Mesodermal cell (in vitro differentiated cells): ENCODE measurements at regions not wholly inside any gene's neighbourhood (a gene's known extent, or its start where the extent isn't known, plus 50 kb on each side); places are given as distances from the start of the nearest gene placed in this dataset.

Experiments used
- H3K27ac ChIP-seq: 2 replicates; pipeline ENCODE4 v1.7.0; 2013; ENCODE audit warnings: mild to moderate bottlenecking, low read depth, low read length, moderate library complexity; ENCODE audit not compliant: severe bottlenecking
- H3K36me3 ChIP-seq: 2 replicates; pipeline ENCODE4 v1.7.1; 2013; ENCODE audit warnings: mild to moderate bottlenecking, low read length, moderate library complexity; ENCODE audit not compliant: control insufficient read depth, insufficient read depth
- H3K4me1 ChIP-seq: one replicate; pipeline ENCODE4 v1.7.1; 2013; ENCODE audit warnings: mild to moderate bottlenecking, low read length; ENCODE audit not compliant: insufficient read depth, control insufficient read depth, poor library complexity, severe bottlenecking
- H3K4me3 ChIP-seq: 2 replicates; pipeline ENCODE4 v1.7.0; 2013; ENCODE audit warnings: low read length, control low read depth, mild to moderate bottlenecking; ENCODE audit not compliant: insufficient read depth, poor library complexity, severe bottlenecking; ENCODE audit errors: extremely low read depth
- H3K9me3 ChIP-seq: 2 replicates; pipeline ENCODE4 v1.7.1; 2013; ENCODE audit warnings: mild to moderate bottlenecking, low read length, moderate library complexity; ENCODE audit not compliant: control insufficient read depth
- WGBS, 2 experiments: methylation state at CpG; one replicate each; pipeline ENCODE4 v1.1.5; 2013; ENCODE audit warnings: missing lambda C conversion rate in 2 of 2; ENCODE audit not compliant: insufficient coverage in 2 of 2; 5-methylcytosine and 5-hydroxymethylcytosine counted together

GRCh38 chr14:97251491-97252155 lies 454.4 kb downstream of the VRK1 start:
- Histone ChIP-seq H3K27ac (no peak overlapping the region), H3K9me3 (no peaks in the 10 kb centered on the region), H3K4me1 (no peaks in the 10 kb centered on the region), H3K4me3 (no peak overlapping the region), H3K36me3 (no peaks in the 10 kb centered on the region)
- 53 to 85% methylated on average over 5 to 9 of the region's 9 CpGs for WGBS, 2 experiments

- Histone ChIP-seq H3K4me1 (no peaks in the 10 kb centered on the region), H3K27ac (no peak overlapping the region), H3K36me3 (no peaks in the 10 kb centered on the region), H3K4me3 (no peak overlapping the region), H3K9me3 (no peaks in the 10 kb centered on the region)
- WGBS, 2 experiments = no CpG with 5 or more reads among the region's 3 CpGs
Measured at GRCh38 chr14:97253756-97254155, 456.6 kb downstream of the VRK1 start.

DNA sequence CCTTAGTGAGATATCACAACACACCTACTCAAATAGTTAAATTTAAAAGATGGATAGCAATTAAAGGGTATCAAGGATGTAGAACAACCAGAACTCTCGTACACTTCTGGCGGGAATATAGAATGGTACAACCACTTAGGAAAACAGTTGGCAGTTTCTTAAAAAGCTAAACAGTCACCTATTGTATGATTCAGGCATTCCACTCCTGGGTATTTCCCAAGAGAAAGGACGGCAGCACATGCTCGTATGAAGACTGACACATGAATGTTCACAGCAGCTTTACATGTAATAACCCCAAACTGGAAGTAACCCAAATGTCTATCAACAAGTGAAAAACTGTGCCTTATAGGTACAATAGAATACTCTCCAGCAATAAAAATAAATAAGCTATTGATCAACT lies 465.2 kb downstream of the VRK1 start:
- Histone ChIP-seq H3K4me1 (peaks cover 2% of the 10 kb centered on the region), H3K9me3 (no peaks in the 10 kb centered on the region), H3K4me3 (no peak overlapping the region), H3K27ac (no peak overlapping the region), H3K36me3 (no peaks in the 10 kb centered on the region)
- 94 to 97% methylated on average over 3 to 4 of the region's 4 CpGs for WGBS, 2 experiments

GRCh38 chr14:97264516-97265230 lies 467.5 kb downstream of the VRK1 start:
- no peaks in the 10 kb centered on the region for H3K9me3 ChIP-seq
- H3K4me1 ChIP-seq = peaks cover 5% of the 10 kb centered on the region
- H3K27ac ChIP-seq = no peak overlapping the region
- 95 to 97% methylated on average over 7 to 8 of the region's 8 CpGs for WGBS, 2 experiments
- H3K4me3 ChIP-seq = no peak overlapping the region
- H3K36me3 ChIP-seq = no peaks in the 10 kb centered on the region

DNA sequence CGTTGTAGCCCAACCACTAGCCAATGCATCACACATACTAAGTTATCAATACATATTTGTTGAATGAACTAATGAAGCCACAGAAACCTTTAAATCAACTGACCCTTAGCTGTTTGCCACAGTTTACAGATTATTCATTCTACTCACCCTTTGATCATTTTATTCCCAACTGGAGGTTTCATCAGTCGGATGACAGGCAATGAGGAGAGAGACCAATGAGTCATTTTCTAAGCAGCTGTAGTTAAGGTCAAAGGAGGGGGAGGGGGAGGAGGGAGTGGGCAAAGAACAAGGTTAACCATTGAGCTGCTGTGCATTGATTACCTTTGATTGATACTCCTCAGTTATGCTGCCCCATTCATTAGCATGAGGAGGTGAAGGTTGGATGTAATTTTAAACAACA lies 469.5 kb downstream of the VRK1 start:
- Histone ChIP-seq H3K4me1 (peaks cover 5% of the 10 kb centered on the region), H3K36me3 (no peaks in the 10 kb centered on the region), H3K9me3 (no peaks in the 10 kb centered on the region), H3K27ac (no peak overlapping the region), H3K4me3 (no peak overlapping the region)
- no CpG with 5 or more reads among the region's 2 CpGs for WGBS, 2 experiments

- Histone ChIP-seq H3K4me3 (no peak overlapping the region), H3K36me3 (no peaks in the 10 kb centered on the region), H3K9me3 (no peaks in the 10 kb centered on the region), H3K27ac (no peak overlapping the region), H3K4me1 (peaks cover 5% of the 10 kb centered on the region)
Measured at GRCh38 chr14:97267509-97267908, 470.3 kb downstream of the VRK1 start.

- Histone ChIP-seq H3K9me3 (no peaks in the 10 kb centered on the region), H3K4me1 (peaks cover 5% of the 10 kb centered on the region), H3K27ac (no peak overlapping the region), H3K4me3 (no peak overlapping the region), H3K36me3 (no peaks in the 10 kb centered on the region)
- 68 to 100% methylated on average over 1 to 2 of the region's 2 CpGs for WGBS, 2 experiments
Measured at GRCh38 chr14:97268097-97268496, 470.9 kb downstream of the VRK1 start.

- 60 to 75% methylated on average over 1 of the region's 4 CpGs for WGBS, 2 experiments
- H3K36me3 ChIP-seq = no peaks in the 10 kb centered on the region
- H3K27ac ChIP-seq = no peak overlapping the region
- H3K4me3 ChIP-seq = no peak overlapping the region
- H3K9me3 ChIP-seq = no peaks in the 10 kb centered on the region
- peaks cover 5% of the 10 kb centered on the region for H3K4me1 ChIP-seq
Measured at GRCh38 chr14:97270308-97270707, 473.1 kb downstream of the VRK1 start.

DNA sequence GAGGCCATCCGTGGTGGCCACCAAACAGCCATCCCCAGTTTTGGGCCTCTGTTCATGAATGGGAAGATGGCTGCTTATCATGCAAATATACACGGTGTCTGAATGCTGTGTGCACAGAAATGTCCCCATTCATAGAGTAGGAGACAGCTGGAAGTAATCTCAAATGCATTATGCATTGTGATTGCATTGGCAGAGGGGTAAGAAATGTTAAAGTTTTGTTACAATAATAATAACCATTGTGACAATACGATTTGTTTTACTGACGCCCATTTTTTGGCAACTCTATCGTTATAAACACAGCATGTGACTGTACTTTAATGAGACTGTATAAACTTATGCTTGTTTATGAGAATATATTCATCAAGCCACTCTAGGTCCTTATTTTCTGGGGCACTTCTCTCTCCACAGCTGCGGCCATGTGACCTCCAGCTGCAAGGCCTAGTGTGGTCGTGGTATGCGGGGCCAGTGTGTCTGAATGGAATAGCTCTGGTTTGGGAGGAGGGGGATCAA lies 474.3 kb downstream of the VRK1 start:
- 93 to 100% methylated on average over 1 to 2 of the region's 8 CpGs for WGBS, 2 experiments
- Histone ChIP-seq H3K27ac (no peak overlapping the region), H3K36me3 (no peaks in the 10 kb centered on the region), H3K4me3 (no peak overlapping the region), H3K4me1 (peaks cover 5% of the 10 kb centered on the region), H3K9me3 (no peaks in the 10 kb centered on the region)

GRCh38 chr14:97273540-97273939 lies 476.4 kb downstream of the VRK1 start:
- no peak overlapping the region for H3K27ac ChIP-seq
- H3K36me3 ChIP-seq = no peaks in the 10 kb centered on the region
- H3K4me1 ChIP-seq = peaks cover 8% of the 10 kb centered on the region
- no peak overlapping the region for H3K4me3 ChIP-seq
- no peaks in the 10 kb centered on the region for H3K9me3 ChIP-seq
- WGBS, 2 experiments = 90 to 93% methylated on average over 4 of the region's 4 CpGs

DNA sequence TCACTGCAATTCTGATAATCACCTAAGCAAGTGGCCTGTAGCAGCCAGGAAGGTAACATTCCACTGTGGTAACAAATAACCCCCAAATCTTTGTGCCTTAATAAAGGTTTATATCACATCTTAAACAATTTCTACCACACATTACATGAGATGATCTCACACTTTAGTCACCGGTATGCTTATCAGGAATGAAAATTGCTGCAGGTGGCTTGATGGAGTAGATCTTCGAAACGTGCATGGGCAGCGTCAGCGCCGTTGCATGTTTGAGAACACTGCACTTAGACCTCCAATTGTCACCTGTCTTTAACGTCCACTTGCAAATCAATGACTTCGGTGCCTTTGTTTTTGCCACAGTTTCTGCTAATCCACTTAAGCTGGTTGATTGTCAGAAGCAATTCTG lies 477.4 kb downstream of the VRK1 start:
- Histone ChIP-seq H3K36me3 (no peaks in the 10 kb centered on the region), H3K4me1 (peaks cover 8% of the 10 kb centered on the region), H3K27ac (no peak overlapping the region), H3K4me3 (no peak overlapping the region), H3K9me3 (no peaks in the 10 kb centered on the region)
- 85 to 98% methylated on average over 8 of the region's 8 CpGs for WGBS, 2 experiments
